NCI-H2196 treated with DMSO at 0.1 percent for 48 hours (cell line): ENCODE measurements at regions not wholly inside any gene's neighbourhood (a gene's known extent, or its start where the extent isn't known, plus 50 kb on each side); places are given as distances from the start of the nearest gene placed in this dataset.

Experiments used
- DNase-seq: peaks from one replicate; lab custom pipeline; 2025; ENCODE audit not compliant: unreplicated experiment; lab: John Stamatoyannopoulos, UW

DNA sequence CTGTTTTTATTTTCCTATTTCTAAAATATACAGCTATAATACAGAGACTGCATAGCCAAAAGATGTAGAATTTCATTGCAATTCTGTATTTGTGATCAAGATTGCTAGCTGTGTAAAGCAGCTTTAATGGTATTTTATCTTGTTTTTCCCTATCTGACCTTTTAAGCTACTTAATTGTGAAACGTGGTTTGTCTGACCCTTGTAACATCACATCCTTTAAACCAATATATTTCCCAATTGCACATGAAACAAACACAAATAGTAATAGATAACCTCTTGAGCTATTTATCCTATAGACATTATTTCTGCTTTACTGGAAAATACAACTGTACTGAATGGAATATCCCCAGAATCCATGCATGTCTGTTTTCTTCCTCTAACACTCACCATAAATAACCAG lies 112.2 kb upstream of the PLPPR4 start:
- DNase-seq = no peak

DNA sequence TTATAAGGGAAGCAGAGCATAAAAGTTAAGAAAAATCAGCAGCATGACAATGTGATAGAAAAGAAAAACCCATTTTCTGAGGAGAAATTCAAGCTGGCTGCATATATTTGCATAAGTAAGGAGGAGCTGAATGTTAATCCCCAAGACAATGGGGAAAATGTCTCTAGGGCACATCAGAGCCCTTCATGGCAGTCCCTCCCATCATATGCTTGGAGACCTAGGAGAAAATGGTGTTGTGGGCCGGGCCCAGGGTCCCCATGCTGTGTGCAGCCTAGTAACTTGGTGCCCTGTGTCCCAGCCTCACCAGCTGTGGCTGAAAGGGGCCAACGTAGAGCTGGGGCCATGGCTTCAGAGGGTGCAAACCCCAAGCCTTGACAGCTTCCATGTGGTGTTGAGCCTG lies 100.6 kb upstream of the PLPPR4 start:
- no peak for DNase-seq

DNA sequence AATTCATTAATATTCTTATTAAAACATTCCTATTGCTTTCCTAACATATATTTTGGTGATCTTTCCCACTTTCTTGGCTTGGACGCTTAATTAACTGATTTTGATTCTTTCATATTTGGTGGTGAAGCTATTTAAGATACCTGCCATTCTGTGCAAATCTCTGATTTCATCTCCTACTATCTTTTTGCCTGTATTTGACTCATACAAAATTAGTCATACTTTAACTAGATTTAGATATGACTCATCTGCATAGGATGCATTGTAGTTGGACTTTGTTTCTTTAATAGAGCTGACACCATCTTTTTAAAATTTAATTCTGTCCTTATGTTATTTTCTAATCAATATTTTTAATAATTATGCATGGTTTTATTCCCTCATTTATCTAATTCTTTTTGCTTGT lies 93.8 kb upstream of the PLPPR4 start:
- no peak for DNase-seq

DNA sequence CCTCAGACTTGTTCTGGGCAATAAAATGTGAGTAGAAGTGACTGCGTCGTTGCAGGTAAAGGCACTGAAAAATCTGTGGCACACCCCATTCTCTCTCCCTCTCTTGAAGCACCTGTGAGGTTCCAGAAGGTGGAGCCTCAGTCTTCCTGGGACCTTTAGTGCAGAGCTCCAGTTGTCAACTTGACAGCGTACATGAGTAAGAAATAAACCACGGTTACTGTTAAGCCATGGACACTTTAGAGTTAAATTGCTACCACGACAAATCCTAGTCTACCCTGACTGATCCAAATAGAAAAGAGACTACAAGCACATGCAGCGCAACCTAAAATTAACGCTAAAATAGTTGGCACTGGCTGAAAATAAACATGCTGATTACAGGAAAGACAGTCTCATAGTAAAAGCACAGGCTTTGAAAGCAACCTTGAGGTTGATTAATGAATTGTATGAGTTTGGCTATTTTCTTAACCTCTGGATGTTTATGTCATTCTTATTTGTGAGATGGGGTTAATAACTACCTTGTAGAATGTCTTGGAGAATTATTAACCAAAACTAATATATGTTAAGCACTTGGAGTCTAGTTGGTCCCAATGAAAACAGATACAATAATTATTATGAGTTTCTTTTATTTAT lies 93.0 kb upstream of the PLPPR4 start:
- DNase-seq = no peak

DNA sequence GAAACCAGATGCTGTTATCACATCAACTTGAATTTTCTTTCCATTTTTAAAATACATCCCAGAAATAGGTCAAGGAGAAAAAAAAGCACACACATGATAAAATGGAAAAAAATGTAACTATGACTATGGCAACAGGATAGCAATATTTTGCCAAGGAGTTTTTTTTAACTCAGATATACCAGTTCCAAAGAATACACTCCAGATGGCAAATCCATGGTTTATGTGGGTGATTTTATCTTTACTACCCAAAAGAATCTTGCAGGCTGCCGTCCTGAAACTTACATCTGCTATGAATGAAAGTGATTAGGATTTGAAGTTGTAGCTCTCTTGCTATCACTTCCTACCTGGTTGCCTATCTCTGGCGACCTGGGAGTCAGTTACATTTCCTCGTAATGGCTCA lies 91.0 kb upstream of the PLPPR4 start:
- no peak for DNase-seq

DNA sequence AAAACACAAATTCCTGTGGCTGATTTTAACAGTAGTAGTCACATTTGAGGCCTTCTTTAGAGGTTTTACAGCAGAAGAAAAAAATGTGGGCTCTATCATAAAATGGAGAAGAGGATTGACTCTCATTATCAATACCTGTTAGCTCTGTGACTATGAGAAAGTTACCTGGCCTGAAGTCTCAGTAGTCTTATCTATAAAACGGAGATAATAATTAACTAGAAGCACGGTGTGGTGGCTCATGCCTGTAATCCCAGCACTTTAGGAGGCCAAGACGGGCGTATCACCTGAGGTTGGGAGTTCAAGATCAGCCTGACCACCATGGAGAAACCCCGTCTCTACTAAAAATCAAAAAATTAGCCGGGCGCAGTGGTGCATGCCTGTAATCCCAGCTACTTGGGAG lies 90.4 kb upstream of the PLPPR4 start:
- no peak for DNase-seq

DNA sequence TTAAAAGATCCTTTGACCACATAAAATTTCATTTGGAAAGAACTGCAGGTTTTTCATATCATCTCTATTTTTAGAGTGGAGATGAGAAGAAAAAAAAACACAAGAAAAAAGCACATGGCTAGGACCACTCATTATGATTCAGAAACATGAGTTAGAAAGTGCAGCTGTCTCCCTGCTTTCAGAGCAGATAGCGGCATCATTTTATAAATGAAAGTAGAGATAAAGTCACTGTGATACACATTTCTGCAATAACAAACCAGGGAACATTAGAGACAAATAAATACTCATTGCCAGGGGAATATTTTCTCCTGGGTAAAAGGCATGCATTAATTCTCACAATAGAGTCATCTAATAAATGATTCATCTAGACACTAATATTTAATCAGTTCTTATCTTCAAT lies 87.5 kb upstream of the PLPPR4 start:
- DNase-seq = no peak

DNA sequence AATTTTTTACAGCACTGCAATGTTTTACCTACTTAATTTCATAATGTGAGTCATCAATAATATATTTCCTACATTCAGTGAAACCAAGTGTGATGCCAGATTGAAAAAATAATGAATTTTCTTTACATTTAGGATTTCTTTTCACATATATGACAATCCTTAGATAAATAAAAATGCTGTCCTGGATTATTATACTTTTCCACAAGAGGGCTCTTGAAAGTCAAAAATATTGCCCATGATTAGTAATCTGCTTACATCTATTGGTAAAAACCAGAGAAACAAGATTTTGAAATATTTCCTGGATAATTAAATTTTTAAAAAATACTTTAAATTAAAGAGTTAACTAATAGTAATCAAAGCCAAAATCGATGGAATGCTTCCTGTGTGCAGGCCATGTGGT lies 86.8 kb upstream of the PLPPR4 start:
- DNase-seq = no peak

DNA sequence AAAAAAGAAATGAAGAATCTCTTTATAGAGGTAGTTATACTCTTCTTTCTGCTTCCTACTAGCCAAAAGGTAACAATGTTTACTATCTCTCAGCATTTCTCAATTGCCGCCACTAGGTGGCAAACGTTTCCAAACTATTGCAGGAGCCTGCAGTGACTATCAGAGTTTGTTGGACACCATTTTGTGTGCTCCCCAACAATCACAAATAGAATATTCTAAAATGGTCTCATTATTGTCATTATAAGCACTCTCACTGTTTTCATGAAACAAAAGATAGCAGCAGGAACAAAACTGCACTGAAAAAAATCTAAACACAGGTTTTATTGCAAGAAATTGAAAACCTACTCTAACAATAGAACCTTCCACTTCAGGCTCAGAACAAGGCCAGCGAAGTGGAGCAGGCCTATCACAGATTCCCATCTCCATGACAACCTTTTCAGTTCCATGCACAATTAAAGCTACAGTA lies 83.9 kb upstream of the PLPPR4 start:
- DNase-seq = peak; percentile 70

DNA sequence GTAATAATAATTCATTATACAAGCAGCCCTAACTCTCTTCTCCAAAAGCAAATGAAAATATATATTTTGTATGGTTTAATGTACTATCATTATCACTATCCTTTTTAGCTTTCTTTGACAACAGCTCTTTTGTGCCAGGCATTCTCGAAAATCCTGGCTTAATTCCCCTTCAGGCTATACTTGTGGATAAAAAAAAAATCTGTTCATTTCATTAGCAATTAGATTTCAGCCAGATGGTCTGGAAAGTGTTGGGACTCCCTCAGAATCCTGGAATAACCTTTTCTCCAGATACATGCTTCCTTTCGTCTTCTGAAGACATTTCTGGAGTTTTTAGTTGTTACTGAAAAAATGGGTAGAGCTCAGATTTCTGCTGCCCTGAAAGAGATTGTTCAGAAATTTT lies 83.4 kb upstream of the PLPPR4 start:
- no peak for DNase-seq

DNA sequence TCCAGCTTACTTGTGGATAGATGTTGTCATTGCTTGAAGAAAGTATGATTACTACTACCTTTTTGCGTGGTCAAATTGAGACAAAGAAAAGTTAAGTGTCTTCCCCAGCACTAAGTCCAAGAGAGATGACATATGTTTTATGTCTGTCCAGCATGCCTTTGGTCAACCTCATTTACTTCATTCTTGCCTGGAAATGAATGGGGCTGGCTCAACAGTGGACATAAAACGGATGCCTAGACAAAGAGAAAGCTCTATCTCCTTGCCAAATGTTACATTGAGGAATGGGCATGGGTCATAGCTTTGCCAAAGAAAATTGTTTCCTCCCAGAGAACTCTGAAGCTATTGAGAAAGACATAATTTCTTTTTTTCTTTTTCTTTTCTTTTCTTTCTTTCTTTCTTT lies 82.4 kb upstream of the PLPPR4 start:
- DNase-seq = no peak

DNA sequence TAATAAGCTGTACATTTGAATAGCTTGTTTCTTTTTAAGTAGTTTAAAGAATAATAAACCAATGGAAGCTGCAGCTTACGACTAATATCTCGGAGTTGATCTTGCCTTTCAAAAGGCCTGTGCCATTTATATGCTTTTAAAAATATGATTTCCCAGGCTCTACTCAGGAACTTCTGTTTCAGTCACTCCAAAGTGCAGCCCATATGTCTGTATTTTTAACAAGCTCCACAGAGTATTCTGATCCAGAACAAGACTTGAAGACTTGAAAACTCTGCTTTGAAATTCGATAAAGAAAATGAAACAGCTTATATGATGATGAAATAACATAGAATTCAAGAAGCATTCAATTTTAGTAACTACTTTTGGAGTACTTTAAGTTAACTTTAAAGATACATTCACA lies 79.1 kb upstream of the PLPPR4 start:
- DNase-seq = no peak

DNA sequence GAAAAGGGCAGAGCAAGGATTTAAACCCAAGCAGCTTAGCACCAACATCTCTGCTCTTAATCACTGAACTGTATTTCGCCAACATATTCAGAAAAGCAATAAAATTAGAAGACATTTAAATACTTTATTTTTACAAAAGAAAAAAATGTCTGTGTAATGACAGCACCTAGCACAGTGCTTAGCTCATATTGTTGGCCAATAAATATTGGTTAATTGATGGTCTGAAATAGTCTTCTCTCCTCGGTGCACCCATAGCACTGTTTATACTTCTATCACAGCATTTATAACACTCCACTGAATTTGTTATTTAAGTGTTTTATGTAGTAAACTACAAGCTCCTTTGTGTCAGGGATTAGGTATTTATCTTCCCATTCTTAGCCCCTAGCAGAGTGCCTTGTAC lies 70.9 kb upstream of the PLPPR4 start:
- DNase-seq = no peak

DNA sequence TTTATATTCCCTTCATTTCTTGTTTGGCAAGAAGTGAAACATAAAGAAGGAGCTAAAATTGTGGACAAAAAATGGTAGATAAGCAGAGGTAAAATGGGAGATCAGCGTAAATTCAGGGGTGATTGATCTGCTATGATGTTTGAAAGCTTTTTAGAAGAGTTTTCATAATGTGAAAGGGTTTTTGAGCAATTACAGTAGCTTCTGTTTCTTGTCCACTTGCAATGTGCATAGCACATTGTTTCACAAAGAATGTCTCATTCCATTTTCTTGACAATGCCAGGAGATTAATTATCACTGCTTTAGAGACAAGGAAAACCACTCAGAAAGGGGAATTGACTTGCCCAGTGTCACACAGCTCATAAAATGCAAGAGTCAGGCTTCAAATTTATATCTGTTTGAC lies 65.9 kb upstream of the PLPPR4 start:
- DNase-seq = no peak

DNA sequence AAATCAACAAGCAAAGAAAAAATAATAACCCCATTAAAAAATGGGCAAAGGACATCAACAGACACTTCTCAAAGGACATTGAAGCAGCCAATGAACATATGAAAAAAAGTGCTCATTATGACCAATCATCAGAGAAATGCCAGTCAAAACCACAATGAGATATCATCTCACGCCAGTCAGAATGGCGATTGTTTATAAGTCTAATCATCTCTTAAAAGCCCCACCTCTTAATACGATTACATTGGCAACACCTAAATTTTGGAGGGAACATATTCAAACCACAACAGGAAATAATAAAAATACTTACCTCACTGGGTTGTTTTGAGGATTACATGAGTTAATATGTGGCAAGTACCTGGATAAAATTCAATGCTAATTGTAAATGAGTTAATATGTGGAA lies 57.1 kb upstream of the PLPPR4 start:
- DNase-seq = no peak
